ENCODE measurements at regions not wholly inside any gene's neighbourhood (a gene's known extent, or its start where the extent isn't known, plus 50 kb on each side); places are given as distances from the start of the nearest gene placed in this dataset.
"Not testable (repeated sequence)": the region's sequence is repeated elsewhere in the genome, so short reads cannot be mapped to it uniquely, and the experiment has no call there.

DNA sequence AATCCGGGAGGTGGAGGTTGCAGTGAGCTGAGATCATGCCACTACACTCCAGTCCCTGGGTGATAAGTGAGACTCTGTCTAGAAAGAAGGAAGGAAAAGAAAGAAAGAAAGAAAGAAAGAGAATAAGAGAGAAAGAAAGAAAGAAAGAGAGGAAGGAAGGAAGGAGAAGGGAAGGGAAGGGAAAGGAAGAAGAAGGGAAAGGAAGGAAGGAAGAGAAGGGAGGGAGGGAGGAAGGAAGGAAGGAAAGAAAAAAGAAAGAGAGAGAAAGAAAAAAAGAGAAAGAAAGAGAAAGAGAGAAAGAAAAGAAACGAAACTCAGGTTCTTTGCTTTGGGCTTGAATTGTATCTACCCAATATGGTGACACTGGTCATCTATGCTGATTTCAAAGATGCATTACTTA, 102.3 kb upstream of the GATA6 start:
- H3K27ac ChIP-seq = no peak overlapping the region
- no peak overlapping the region for H3K4me3 ChIP-seq (ENCODE audit: low read depth, low read length)
- H3K9me3 ChIP-seq (ENCODE audit: severe bottlenecking) = no peaks in the 10 kb centered on the region
- no peak for DNase-seq
- no peaks in the 10 kb centered on the region for H3K36me3 ChIP-seq
- TF ChIP-seq, protein P1, sequence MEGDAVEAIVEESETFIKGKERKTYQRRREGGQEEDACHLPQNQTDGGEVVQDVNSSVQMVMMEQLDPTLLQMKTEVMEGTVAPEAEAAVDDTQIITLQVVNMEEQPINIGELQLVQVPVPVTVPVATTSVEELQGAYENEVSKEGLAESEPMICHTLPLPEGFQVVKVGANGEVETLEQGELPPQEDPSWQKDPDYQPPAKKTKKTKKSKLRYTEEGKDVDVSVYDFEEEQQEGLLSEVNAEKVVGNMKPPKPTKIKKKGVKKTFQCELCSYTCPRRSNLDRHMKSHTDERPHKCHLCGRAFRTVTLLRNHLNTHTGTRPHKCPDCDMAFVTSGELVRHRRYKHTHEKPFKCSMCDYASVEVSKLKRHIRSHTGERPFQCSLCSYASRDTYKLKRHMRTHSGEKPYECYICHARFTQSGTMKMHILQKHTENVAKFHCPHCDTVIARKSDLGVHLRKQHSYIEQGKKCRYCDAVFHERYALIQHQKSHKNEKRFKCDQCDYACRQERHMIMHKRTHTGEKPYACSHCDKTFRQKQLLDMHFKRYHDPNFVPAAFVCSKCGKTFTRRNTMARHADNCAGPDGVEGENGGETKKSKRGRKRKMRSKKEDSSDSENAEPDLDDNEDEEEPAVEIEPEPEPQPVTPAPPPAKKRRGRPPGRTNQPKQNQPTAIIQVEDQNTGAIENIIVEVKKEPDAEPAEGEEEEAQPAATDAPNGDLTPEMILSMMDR (IDR thresholded peaks at IDR 0.05; ENCODE audit: low read depth, low read length) = no peak
- peaks cover 3% of the 10 kb centered on the region for H3K27me3 ChIP-seq (ENCODE audit: insufficient read depth, low read depth, severe bottlenecking)

DNA sequence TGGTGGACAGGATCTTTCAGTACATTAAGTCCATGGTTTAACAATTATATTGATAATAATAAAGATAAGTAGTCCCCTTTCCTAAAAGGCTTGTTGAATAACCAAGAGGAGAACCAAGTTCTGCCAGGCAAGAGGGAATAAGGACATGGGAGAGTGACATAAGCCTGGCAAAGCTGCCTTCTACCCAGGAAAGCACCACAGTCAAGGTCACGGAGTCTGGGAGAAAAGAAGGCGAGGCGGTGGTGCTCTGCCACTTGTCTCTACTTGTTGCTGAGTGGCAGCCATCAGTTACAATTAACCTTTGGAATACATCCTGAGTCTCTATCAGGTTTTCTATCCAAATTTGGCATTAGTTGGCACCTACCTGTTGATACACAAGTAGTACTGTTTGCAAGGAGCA, 101.7 kb upstream of the GATA6 start:
- Histone ChIP-seq H3K36me3 (no peaks in the 10 kb centered on the region), H3K27me3 (ENCODE audit: insufficient read depth, low read depth, severe bottlenecking) (peaks cover 3% of the 10 kb centered on the region), H3K9me3 (ENCODE audit: severe bottlenecking) (no peaks in the 10 kb centered on the region), H3K4me3 (ENCODE audit: low read depth, low read length) (no peak overlapping the region), H3K27ac (no peak overlapping the region)
- no peak for DNase-seq
- TF ChIP-seq, protein P1 (IDR thresholded peaks at IDR 0.05; ENCODE audit: low read depth, low read length) = no peak

DNA sequence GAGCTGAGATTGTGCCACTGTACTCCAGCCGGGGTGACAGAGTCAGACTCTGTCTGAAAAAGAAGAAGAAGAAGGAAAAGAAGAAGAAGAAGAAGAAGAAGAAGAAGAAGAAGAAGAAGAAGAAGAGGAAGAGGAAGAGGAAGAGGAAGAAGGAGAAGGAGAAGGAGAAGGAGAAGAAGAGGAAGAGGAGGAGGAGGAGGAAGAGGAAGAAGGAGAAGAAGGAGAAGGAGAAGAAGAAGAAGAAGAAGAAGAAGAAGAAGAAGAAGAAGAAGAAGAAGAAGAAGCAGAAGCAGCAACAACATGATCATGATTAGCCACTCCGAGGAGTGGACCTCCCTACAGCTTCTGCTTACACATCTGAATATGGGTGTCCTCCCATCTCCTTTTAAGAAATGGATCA, 100.6 kb upstream of the GATA6 start:
- H3K9me3 ChIP-seq (ENCODE audit: severe bottlenecking); H3K36me3 ChIP-seq; H3K27me3 ChIP-seq (ENCODE audit: insufficient read depth, low read depth, severe bottlenecking); H3K4me3 ChIP-seq (ENCODE audit: low read depth, low read length); DNase-seq; H3K27ac ChIP-seq: not testable (repeated sequence)

DNA sequence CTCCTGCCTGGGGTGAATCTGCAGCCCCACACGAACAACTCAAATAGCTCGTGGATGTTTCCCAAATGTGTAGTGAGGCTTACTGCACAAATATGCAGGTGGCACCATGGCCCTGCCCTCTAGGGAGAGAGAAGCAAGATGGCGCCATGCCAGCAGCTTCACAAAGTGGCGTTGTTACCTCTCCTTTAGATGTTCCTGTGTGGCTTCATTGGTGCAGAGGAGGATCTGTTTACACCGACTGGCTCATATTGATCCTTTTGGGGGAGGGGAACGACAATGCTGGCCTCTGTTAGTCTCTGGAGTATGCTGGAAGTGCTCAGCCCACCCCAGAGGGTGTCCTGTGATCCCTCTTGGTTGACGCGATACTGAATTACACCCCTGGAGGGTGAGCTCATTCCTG, 99.5 kb upstream of the GATA6 start:
- Histone ChIP-seq H3K9me3 (ENCODE audit: severe bottlenecking) (no peaks in the 10 kb centered on the region), H3K27ac (no peak overlapping the region), H3K36me3 (no peaks in the 10 kb centered on the region), H3K27me3 (ENCODE audit: insufficient read depth, low read depth, severe bottlenecking) (peaks cover 3% of the 10 kb centered on the region), H3K4me3 (ENCODE audit: low read depth, low read length) (no peak overlapping the region)
- TF ChIP-seq, protein P1 (IDR thresholded peaks at IDR 0.05; ENCODE audit: low read depth, low read length) = no peak
- no peak for DNase-seq

DNA sequence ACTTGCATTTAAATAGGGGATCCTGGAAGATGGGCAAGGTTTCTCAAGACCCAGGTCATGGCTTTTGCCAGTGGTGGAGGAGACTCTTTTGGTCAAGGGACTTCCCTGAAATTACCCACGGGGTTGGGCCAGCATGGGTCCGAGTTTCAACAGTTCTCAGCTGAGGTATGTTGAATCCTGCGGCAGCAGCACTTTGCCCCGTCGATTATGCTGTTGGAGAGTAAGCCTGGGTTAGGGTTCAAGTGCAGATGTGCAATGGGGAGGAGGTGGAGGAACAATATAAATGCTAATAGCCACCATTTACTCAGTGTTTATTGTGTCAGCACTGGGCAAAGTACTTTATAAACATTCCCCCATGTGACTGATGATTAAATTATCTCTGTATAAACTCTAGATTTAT, 96.0 kb upstream of the GATA6 start:
- DNase-seq = no peak
- no peaks in the 10 kb centered on the region for H3K9me3 ChIP-seq (ENCODE audit: severe bottlenecking)
- no peaks in the 10 kb centered on the region for H3K27me3 ChIP-seq (ENCODE audit: insufficient read depth, low read depth, severe bottlenecking)
- no peak overlapping the region for H3K27ac ChIP-seq
- no peaks in the 10 kb centered on the region for H3K36me3 ChIP-seq
- TF ChIP-seq, protein P1 (IDR thresholded peaks at IDR 0.05; ENCODE audit: low read depth, low read length) = no peak
- H3K4me3 ChIP-seq (ENCODE audit: low read depth, low read length) = no peak overlapping the region

DNA sequence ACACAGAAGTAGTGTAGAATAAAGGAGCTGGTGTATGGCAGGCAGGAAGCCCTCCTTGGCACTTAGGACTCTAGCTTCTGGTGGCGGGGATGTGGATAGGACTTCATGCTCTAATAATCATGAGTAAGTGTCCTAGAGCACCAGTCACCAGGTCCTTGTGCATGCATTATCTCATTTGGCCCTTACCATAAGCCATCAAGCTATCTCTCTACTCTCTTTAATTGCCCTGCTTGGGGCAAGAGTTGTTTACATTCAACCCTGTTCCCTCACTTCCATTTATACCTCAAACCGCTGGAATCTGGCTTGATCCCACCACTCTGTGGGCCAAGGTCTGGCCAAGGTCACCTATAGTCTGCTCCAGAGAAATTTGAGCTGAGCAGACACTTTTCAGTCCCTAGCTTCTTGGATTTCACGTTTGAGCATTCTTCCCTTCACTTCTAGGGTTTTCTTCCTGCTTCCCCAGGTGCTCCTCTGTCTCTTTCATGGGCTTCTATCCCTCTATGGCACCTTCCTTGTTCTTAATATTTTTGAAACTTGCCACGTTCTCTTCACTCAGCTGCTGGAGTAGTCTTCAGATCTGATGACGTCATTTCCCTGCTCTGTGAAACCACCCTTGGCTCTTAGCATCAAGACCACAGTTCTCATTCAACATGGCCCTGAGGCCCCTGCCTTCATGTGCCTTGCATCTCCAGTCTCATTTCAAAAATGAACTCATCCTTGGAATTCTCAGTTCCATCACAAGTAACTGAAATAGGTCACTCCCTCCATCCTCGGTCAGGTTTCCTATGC, 94.9 kb upstream of the GATA6 start:
- Histone ChIP-seq H3K27ac (no peak overlapping the region), H3K36me3 (no peaks in the 10 kb centered on the region), H3K9me3 (ENCODE audit: severe bottlenecking) (no peaks in the 10 kb centered on the region), H3K4me3 (ENCODE audit: low read depth, low read length) (no peak overlapping the region), H3K27me3 (ENCODE audit: insufficient read depth, low read depth, severe bottlenecking) (no peaks in the 10 kb centered on the region)
- no peak for DNase-seq
- TF ChIP-seq, protein P1 (IDR thresholded peaks at IDR 0.05; ENCODE audit: low read depth, low read length) = no peak
